C4-2B (cell line): ENCODE measurements at regions not wholly inside any gene's neighbourhood (a gene's known extent, or its start where the extent isn't known, plus 50 kb on each side); places are given as distances from the start of the nearest gene placed in this dataset.

Experiments
- H3K27ac ChIP-seq: fragments of 450-650 bp; 2 replicates; pipeline ENCODE4 v1.5.1; 2017
- CTCF ChIP-seq: fragments of 450-650 bp; conservative IDR thresholded peaks from 2 replicates; pipeline ENCODE4 v1.5.1; 2017; ENCODE audit warnings: mild to moderate bottlenecking
- ZFX ChIP-seq: fragments of 450-650 bp; IDR thresholded peaks from 2 replicates; pipeline ENCODE4 v1.6.1; 2017

- no peak for TF ChIP-seq ZFX
- H3K27ac ChIP-seq, result no peak overlapping the region
Measured at GRCh38 chr5:63648376-63648775, 313.9 kb downstream of the HTR1A start.

- TF ChIP-seq CTCF (no peak), ZFX (no peak)
- H3K27ac ChIP-seq, result no peak overlapping the region
Measured at GRCh38 chr5:63629951-63630630, 332.2 kb downstream of the HTR1A start.

GRCh38 chr5:63613442-63613841, 348.8 kb downstream of the HTR1A start:
- no peak overlapping the region for H3K27ac ChIP-seq

GRCh38 chr5:63603996-63604395, 358.2 kb downstream of the HTR1A start:
- no peak for TF ChIP-seq CTCF
- TF ChIP-seq ZFX, result no peak
- H3K27ac ChIP-seq, result no peak overlapping the region

More at GRCh38 chr5:63613442-63613841, 348.8 kb downstream of the HTR1A start:
- TF ChIP-seq ZFX, result no peak
- TF ChIP-seq CTCF, result no peak

- TF ChIP-seq CTCF, result no peak
- no peak for TF ChIP-seq ZFX
- no peak overlapping the region for H3K27ac ChIP-seq
Measured at GRCh38 chr5:63602971-63603370, 359.3 kb downstream of the HTR1A start.

- no peak for TF ChIP-seq CTCF
- TF ChIP-seq ZFX, result no peak
Measured at GRCh38 chr5:63596254-63596653, 366.0 kb downstream of the HTR1A start.

GRCh38 chr5:63573380-63573779, 388.9 kb downstream of the HTR1A start:
- TF ChIP-seq CTCF (no peak), ZFX (no peak)
- H3K27ac ChIP-seq, result no peak overlapping the region

More at GRCh38 chr5:63596254-63596653, 366.0 kb downstream of the HTR1A start:
- H3K27ac ChIP-seq, result no peak overlapping the region

- H3K27ac ChIP-seq, result no peak overlapping the region
- TF ChIP-seq CTCF, result no peak
Measured at GRCh38 chr5:63572740-63573139, 389.5 kb downstream of the HTR1A start.
